ENCODE measurements at regions not wholly inside any gene's neighbourhood (a gene's known extent, or its start where the extent isn't known, plus 50 kb on each side); places are given as distances from the start of the nearest gene placed in this dataset.

- DNase-seq, result no peak
Observed at GRCh38 chr15:70164910-70165715, 67.4 kb upstream of the TLE3 start.

DNA sequence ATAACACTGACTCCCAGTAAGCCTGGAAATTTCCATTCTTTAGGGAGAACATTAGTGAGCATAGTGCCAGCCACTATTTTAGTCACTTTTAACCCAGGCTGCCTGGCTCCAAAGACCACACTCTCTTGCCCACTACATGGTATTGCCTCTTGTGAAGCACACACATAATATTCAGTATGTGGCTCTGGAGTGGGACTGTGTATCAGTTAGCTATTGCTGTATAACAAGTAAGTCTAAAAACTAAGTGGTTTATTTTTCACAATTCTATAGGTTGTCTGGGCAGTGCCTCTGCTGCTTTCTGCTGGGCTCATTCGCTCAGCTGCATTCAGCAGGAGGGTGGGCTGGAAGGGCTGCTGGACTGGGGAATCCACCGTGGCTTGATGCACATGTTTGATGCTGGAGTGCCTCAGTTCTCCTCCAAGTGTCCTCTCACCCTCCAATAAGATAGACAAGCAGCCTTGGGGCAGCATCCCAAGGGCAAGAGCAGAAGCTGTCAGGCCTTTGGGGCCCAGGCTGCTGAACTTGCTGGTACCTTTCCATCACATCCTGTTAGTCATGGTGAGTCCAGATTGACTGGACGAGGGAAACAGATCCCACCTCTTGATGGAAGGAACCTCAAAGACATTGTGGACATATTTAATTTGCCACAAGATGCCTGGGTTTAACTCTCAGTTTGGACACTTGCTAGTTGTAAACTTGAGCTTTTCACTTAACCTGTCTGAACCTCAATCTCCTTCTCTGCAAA, 66.6 kb upstream of the TLE3 start:
- DNase-seq, result no peak

DNA sequence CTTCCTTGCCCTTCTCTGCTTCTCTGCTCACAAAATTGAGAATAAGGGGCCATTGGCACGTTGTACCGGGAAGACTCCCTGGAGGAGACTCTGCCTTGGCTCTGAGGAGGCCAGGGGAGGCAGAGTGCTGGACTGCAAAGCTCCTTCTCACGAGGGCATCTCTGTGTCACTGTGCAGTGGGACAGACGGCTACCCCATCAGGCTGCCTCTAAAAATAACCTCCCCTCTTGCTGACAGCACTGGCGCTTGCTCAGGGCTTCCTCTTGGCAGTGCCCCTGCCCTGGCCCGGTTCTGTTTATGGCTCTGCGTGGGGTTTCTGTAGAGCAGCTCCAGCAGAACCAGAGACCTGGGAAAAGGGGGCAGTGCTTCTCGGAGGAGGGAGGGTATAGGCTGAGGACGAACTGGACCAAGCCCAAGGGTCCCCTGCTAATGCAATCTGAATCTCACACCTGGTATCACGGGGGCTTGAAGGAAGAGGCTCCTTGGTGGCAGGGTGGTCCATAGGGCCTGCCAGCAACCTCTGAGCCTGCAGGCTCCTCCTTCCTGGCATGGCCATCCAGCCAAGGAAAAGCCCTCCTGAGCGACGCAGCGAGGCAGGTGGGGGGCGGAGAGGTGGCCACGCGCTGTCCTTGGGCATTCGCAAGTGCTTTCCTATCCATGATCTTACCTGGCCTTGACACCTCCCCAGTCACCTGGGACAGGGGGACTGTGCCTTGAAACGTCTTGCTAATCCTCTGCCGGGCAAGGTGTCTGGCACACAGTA, 63.3 kb upstream of the TLE3 start:
- no peak for DNase-seq

DNA sequence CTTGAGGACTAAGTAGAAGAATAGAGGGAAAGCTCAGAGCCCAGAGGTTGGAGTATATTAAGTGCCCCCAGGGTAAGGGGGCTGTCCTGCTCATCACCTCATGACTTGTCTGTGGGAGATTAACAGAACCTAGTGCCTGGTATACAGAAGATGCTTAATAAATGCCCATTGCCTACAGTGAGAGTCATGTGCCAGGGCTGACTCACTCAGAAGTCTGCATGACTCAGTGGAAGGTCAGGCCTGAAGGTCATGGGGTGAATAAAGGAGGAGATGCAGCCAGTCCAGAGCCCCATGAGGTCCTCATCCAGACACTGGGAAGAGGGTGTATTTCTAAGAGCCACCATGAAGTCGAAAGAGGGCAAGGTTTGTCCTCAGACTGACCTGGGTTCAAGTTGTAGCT, 62.5 kb upstream of the TLE3 start:
- DNase-seq, result no peak

DNA sequence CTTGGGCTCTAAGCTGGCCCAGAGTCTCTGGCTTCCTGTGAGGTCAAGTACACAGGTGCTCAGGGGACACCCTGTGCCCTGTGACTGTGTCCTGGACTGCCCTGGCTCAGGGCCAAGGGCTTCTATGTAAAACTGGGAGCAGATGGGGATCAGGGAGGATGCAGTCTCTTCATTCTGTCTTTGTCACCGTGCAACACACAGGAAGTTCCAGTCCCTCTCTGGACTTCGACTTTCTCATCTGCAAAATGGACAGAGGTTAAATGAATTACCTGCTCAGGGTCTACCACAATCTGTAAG, 61.9 kb upstream of the TLE3 start:
- no peak for DNase-seq

GRCh38 chr15:70159001-70159712, 61.4 kb upstream of the TLE3 start:
- no peak for DNase-seq

DNA sequence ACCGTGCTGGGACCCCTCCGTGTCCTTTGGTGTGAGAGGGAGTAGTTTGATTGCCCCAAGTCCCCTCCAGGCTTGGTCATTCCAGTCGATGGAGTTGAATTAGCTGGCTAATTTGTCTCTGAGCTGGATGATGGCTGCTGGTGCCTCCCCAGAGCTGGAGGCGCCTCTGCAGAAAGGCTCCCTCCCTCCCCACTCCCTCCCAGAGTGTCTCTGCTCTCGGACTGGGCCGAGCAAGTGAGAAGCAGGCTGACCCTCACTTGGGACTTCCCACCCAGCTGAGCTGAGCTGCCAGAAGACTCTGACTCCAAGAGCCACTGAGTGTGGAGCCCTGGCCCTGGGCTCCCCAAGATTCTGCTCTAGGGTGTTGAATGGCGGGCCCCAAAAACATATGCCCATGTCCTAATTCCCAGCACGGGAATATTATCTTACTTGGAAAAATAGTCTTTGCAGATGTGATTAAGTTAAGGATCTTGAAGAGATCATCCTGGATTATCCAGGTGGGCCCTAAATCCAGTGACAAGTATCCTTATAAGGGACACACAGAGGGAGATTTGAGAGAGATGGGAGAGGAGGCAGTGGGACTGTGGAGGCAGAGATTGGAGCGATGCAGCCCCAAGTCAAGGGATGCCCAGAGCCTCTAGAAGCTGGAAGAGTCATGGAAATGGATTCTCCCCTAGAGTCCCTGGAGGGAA, 60.7 kb upstream of the TLE3 start:
- DNase-seq, result no peak

DNA sequence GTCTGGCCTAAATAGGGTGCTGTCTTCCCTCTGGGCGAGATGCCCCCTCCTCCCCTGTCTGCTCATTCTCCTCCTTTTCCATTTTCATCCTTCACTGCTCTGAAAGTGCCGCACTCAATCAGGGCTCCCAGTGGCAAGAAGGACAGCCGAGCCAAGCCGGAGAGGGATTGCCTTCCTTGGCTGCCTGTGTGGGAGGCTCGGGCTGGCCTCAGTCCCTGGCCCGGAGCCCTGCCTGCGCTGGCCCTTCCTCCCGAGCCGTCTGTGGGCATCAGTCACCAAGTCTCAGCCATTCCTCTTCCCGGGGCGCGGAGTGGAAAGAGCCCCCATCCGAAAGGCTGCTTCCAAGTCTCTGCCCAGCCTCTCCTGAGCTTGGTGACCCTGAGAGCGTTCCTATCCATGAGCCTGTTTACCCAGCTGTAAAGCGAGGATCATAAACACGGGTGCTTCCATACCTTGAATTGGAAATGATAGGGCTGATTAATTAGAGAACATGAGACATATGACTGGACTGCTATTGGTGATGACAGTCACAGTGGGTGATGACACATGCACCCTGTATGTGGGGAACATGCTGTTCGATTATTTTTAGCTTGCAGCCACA, 59.1 kb upstream of the TLE3 start:
- peak; percentile 73 for DNase-seq

DNA sequence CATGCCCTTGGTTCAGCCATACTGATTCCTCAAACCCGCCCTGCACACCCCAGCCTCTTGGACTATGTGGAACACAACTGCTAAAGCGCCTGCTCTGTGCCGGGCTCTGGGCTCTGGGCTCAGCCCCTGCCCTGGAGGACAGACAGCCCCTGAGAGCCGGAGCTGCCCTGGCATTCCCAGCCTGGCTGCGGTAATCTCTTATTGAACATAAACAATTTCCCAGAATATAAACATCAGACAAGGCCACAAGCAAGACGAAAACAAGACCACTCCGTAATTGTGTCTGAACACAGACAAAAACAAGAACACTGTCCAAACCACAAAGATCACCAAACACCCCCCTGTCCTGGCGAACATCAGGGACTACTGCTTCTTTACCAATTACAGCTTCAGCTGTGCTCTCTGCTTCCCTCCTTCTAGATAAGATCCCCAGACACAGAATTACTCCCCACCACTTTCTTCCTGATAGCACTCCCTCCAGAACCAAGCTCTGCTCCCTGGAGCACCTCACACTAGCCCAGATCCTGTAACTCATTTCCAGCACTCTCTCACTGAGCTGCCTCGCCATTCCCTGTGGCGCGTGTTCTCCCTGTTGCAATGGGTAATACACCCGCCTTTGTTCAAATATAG, 57.1 kb upstream of the TLE3 start:
- no peak for DNase-seq

- DNase-seq, result no peak
Observed at GRCh38 chr15:70153921-70154717, 56.4 kb upstream of the TLE3 start.

DNA sequence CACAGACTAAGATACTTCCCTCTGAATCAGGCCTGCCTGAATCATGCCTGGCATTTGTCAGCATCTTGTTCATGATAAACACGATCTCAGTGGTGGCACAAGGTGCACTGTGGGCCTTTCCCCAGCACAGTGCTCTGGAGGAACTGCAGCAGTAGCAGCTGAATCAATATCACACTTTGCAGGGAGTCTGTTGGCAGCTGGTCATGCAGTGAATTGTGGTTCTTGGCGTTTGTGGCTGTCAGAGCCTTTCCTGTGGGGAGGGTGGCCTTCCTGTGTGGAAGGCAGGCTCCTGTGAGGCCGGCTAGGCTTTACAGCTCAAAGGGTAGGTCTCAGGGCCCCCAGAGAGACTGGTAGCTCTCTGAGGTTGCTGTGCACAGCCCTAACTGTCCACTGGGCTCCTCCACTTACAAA, 54.4 kb upstream of the TLE3 start:
- DNase-seq, result peak; percentile 90

DNA sequence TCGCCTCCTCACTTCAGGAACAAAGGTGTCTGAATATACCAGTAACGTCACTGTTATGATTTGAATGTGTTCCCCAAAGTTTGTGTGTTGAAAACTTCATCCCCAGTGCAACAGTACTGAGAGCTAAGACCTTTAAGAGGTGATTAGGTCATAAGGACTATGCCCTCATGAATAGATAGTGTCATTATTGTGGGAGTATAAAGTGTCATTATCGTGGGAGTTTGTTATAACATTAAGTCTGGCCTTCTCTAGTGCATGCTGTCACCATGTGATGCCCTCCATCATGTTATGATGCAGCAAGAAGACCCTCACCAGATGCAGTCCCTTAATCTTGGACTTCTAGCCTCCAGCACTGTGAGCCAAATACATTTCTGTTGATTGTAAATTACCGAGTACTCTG, 53.7 kb upstream of the TLE3 start:
- DNase-seq, result no peak

- no peak for DNase-seq
Observed at GRCh38 chr15:70151003-70151402, 53.3 kb upstream of the TLE3 start.

DNA sequence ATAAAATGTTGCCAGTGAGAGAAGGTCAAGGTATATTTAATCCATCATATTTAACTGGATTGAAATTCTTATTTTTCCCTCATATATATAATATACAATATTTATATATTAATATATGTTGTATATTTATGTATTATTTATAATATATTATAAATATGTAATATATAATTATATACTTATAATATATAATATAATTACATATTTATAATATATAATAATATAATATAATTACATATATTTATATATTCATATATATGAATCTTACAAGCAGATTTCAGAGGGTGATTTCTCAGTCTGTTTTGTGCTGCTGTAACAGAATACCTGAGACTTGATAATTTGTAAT, 52.7 kb upstream of the TLE3 start:
- no peak for DNase-seq

DNA sequence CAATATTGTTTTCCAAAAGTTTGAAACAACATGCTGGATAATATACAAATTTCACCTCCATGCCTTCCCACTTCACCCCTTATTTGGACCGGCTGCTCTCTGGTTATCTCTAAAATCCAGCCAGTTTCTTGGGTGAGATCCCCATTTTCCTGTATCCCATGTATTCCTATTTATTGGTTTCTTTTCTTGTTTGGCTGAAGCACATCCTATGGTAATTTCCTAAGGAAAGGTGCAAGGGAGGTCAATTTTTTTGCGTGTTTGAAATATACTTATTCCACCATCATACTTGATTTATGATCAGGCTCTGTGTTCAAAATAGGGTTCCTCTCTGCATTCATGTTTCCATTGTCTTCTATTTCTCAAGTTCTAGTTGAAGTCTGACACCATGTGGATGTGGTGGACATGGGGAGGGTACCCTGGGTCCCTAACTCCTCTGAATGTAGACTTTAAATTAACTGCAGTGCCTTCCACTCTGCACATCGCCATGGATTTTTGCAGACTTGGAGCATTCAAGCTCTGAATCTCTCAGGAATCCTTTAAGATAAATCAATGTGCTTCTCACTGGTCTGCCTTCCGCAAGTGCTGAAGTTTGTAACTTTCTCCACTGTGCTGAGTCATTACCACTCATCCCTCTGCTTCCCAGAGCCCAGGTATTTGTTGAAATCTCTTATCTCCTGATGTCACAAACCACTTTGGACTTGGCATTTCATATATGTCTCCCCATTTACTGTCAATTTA, 52.1 kb upstream of the TLE3 start:
- no peak for DNase-seq

GRCh38 chr15:70147778-70148177, 50.1 kb upstream of the TLE3 start:
- DNase-seq, result no peak
